HCT116 (cell line): ENCODE measurements at regions not wholly inside any gene's neighbourhood (a gene's known extent, or its start where the extent isn't known, plus 50 kb on each side); places are given as distances from the start of the nearest gene placed in this dataset.

Source experiments
- ATAC-seq: fragments of 200-7000 bp; cut with Tn5 transposase; 2 replicates; pipeline ENCODE4 v1.9.1; 2020; ENCODE audit warnings: mild to moderate bottlenecking, moderate library complexity
- BruUV-seq: library from RNA; stranded (reverse); fragments of 400-500 nt; replicated peaks from 2 replicates; lab custom pipeline; 2021; lab: Mats Ljungman, UMichigan
- CTCF ChIA-PET: fragments of 300-600 bp; sonication (Branson Sonifier 250); formaldehyde crosslinking; loops from one replicate; lab custom pipeline; 2021; ENCODE audit warnings: antibody characterized with exemption; lab: Charles Lee
- POLR2A ChIA-PET: fragments of 300-600, 350-600 bp; sonication (Branson Sonifier 250); formaldehyde crosslinking; loops from one replicate; lab custom pipeline; 2021; ENCODE audit warnings: antibody characterized with exemption; lab: Charles Lee
- RAD21 ChIA-PET, 2 experiments: fragments of 300-600 bp; sonication (Branson Sonifier 250); formaldehyde crosslinking; loops; one replicate each; lab custom pipeline; 2023; ENCODE audit warnings: low total read pairs in 2 of 2; ENCODE audit not compliant: uncharacterized antibody in 2 of 2, unreplicated experiment in 2 of 2, low non-redundant PET in 1 of 2; lab: Charles Lee
- DNase-seq: peaks from one replicate; pipeline ENCODE4 v3.0.0-alpha.2; 2010; ENCODE audit warnings: low read depth, low spot score
- H2AFZ ChIP-seq: fragments of 200-600 bp; shearing (Covaris generic), sonication (generic); 2 replicates; pipeline ENCODE4 v1.6.1; 2017; ENCODE audit warnings: low read depth, mixed run types, mixed read lengths, antibody characterized with exemption, low read length; ENCODE audit not compliant: poor library complexity, severe bottlenecking
- H3K27ac ChIP-seq: 2 replicates; pipeline ENCODE4 v1.5.1; 2012; ENCODE audit warnings: low read depth, low read length
- H3K27me3 ChIP-seq: fragments of 200-600 bp; sonication (generic); 2 replicates; pipeline ENCODE4 v1.6.1; 2016; ENCODE audit warnings: mixed run types, low read length, mixed read lengths; ENCODE audit not compliant: insufficient read depth
- H3K36me3 ChIP-seq, 2 experiments: fragments of 200-500 bp in 1 of 2; fragments of 200-600 bp in 1 of 2; sonication (Bioruptor generic) in 1 of 2; sonication (generic) in 1 of 2; 2 replicates each; pipeline versions ENCODE4 v1.5.1 to v1.6.1; 2014 to 2016; ENCODE audit warnings: low read length in 2 of 2, inconsistent platforms in 1 of 2, mixed read lengths in 1 of 2, mixed run types in 1 of 2; ENCODE audit not compliant: insufficient read depth in 2 of 2, control insufficient read depth in 1 of 2
- H3K4me1 ChIP-seq, 2 experiments: fragments of 200-600 bp in 1 of 2; sonication (generic) in 1 of 2; 2 replicates each; pipeline versions ENCODE4 v1.5.1 to v1.6.1; 2012 to 2017; ENCODE audit warnings: low read length in 2 of 2, inconsistent platforms in 1 of 2, mild to moderate bottlenecking in 1 of 2, mixed read lengths in 1 of 2, mixed run types in 1 of 2, moderate library complexity in 1 of 2; ENCODE audit not compliant: insufficient read depth in 2 of 2, control insufficient read depth in 1 of 2
- H3K4me2 ChIP-seq: fragments of 200-600 bp; sonication (generic); 2 replicates; pipeline ENCODE4 v1.6.1; 2017; ENCODE audit warnings: mixed run types, low read length, mixed read lengths
- H3K4me3 ChIP-seq, 2 experiments: fragments of 200-600 bp in 1 of 2; sonication (generic) in 1 of 2; replicated peaks in 1 of 2; 2 replicates each; pipeline ENCODE4 v1.5.1; 2011 to 2016; ENCODE audit warnings: low read length in 2 of 2, control low read depth in 1 of 2, low read depth in 1 of 2, mild to moderate bottlenecking in 1 of 2, mixed read lengths in 1 of 2, mixed run types in 1 of 2
- H3K79me2 ChIP-seq: fragments of 200-600 bp; sonication (generic); 2 replicates; pipeline ENCODE4 v1.6.1; 2017; ENCODE audit warnings: mild to moderate bottlenecking, mixed run types, low read length, moderate library complexity, mixed read lengths; ENCODE audit not compliant: insufficient read depth
- H3K9ac ChIP-seq: fragments of 200-600 bp; sonication (generic); 2 replicates; pipeline ENCODE4 v1.6.1; 2016; ENCODE audit warnings: low read length, mixed read lengths
- H3K9me2 ChIP-seq: fragments of 200-600 bp; sonication (generic), shearing (Covaris generic); 2 replicates; pipeline ENCODE4 v1.6.1; 2017; ENCODE audit warnings: mixed run types, mild to moderate bottlenecking, moderate library complexity; ENCODE audit not compliant: insufficient read depth
- H3K9me3 ChIP-seq, 2 experiments: fragments of 200-500 bp in 1 of 2; fragments of 200-600 bp in 1 of 2; sonication (Bioruptor generic) in 1 of 2; sonication (generic) in 1 of 2; 2 replicates each; pipeline ENCODE4 v1.6.1; 2014 to 2017; ENCODE audit warnings: low read length in 2 of 2, mixed read lengths in 2 of 2, inconsistent platforms in 1 of 2, low read depth in 1 of 2, mild to moderate bottlenecking in 1 of 2, mixed run types in 1 of 2, moderate library complexity in 1 of 2; ENCODE audit not compliant: control insufficient read depth in 1 of 2, insufficient read depth in 1 of 2
- H4K20me1 ChIP-seq: fragments of 200-600 bp; sonication (generic), shearing (Covaris generic); 2 replicates; pipeline ENCODE4 v1.6.1; 2017; ENCODE audit warnings: mixed run types, mild to moderate bottlenecking, moderate library complexity; ENCODE audit not compliant: insufficient read depth
- ATF3 ChIP-seq: IDR thresholded peaks from 2 replicates; pipeline ENCODE4 v1.6.1; 2012
- CBX3 ChIP-seq: IDR thresholded peaks from 2 replicates; pipeline ENCODE4 v1.6.1; 2012; ENCODE audit warnings: low read depth
- EGR1 ChIP-seq: IDR thresholded peaks from 2 replicates; pipeline ENCODE4 v1.6.1; 2012; ENCODE audit warnings: low read depth
- REST ChIP-seq: IDR thresholded peaks from 2 replicates; pipeline ENCODE4 v1.6.1; 2012; ENCODE audit warnings: low read depth
- SP1 ChIP-seq: IDR thresholded peaks from 2 replicates; pipeline ENCODE4 v1.6.1; 2012; ENCODE audit warnings: low read depth
- SRF ChIP-seq: IDR thresholded peaks from 2 replicates; pipeline ENCODE4 v1.6.1; 2012; ENCODE audit warnings: low read depth
- ZBTB33 ChIP-seq: IDR thresholded peaks from 2 replicates; pipeline ENCODE4 v1.6.1; 2011; ENCODE audit warnings: mild to moderate bottlenecking, low read length, moderate library complexity; ENCODE audit not compliant: insufficient replicate concordance; ENCODE audit errors: extremely low read depth
- intact Hi-C: fragments of 100-400 bp; cut with micrococcal nuclease; formaldehyde crosslinking; loops from 2 replicates; pipeline ENCODE4 v1.10.0; 2022

DNA sequence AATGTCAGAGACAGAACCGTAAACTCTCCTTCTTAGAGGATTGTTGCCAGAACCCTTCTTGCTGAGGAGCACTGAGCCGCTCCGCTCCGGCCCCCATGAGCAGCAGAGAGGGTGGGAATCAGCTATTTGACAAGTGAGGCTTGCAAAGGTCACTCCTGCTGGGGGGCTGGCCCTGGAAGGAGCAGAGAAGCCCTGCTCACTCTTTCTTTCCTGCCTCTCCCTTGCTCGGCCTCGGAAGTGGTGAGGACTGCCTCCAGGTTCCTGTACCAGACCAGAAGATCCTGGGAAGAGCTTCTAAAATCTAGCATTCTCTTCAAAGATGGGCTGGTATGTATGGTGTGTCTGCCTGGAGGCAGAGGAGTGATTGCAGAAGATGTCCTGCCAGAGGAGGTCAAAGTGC, 168.6 kb upstream of the NECTIN1 start:
- RAD21 ChIA-PET, result no interaction called here
- no peak overlapping the region for H3K4me3 ChIP-seq
- CTCF ChIA-PET, result no interaction called here
- ATAC-seq, result no peak
- no peaks in the 10 kb centered on the region for H4K20me1 ChIP-seq
- H3K4me2 ChIP-seq, result no peak overlapping the region
- no peaks in the 10 kb centered on the region for H3K79me2 ChIP-seq
- H3K27me3 ChIP-seq, result peaks cover 19% of the 10 kb centered on the region; the same call in 1 of the 2 replicates
- no peak overlapping the region for H3K27ac ChIP-seq
- no peak for DNase-seq
- intact Hi-C loops, result no loop called here
- H3K9me3 ChIP-seq, result no peaks in the 10 kb centered on the region
- H3K4me1 ChIP-seq, result no peaks in the 10 kb centered on the region
- H3K9me2 ChIP-seq, result 0 out of 2 replicates have a peak, but pooled peaks cover 2% of the 10 kb centered on the region
- H3K9ac ChIP-seq, result no peak overlapping the region
- no TSS peak for BruUV-seq
- no peak overlapping the region for H2AFZ ChIP-seq
- POLR2A ChIA-PET, result no interaction called here
- H3K36me3 ChIP-seq, result no peaks in the 10 kb centered on the region
- TF ChIP-seq SP1 (no peak), SRF (no peak), EGR1 (no peak), CBX3 (no peak), ZBTB33 (no peak)

GRCh38 chr11:119897046-119897440, 168.0 kb upstream of the NECTIN1 start:
- TF ChIP-seq REST (no peak), ATF3 (no peak)

More at GRCh38 chr11:119897046-119897440, 168.0 kb upstream of the NECTIN1 start:
- H3K9me3 ChIP-seq, result no peaks in the 10 kb centered on the region
- 0 out of 2 replicates have a peak, but pooled peaks cover 2% of the 10 kb centered on the region for H3K9me2 ChIP-seq
- no peaks in the 10 kb centered on the region for H3K4me1 ChIP-seq
- no peak overlapping the region for H3K4me2 ChIP-seq
- intact Hi-C loops, result no loop called here
- POLR2A ChIA-PET, result no interaction called here
- DNase-seq (no peak), ATAC-seq (no peak)
- no peak overlapping the region for H2AFZ ChIP-seq
- no peaks in the 10 kb centered on the region for H3K79me2 ChIP-seq
- CTCF ChIA-PET, result no interaction called here
- H4K20me1 ChIP-seq, result no peaks in the 10 kb centered on the region
- BruUV-seq, result no TSS peak
- H3K27me3 ChIP-seq, result peaks cover 19% of the 10 kb centered on the region; the same call in 1 of the 2 replicates
- RAD21 ChIA-PET, result no interaction called here
- no peak overlapping the region for H3K4me3 ChIP-seq
- H3K36me3 ChIP-seq, result no peaks in the 10 kb centered on the region
- no peak overlapping the region for H3K9ac ChIP-seq
- H3K27ac ChIP-seq, result no peak overlapping the region
